ENCODE measurements at regions not wholly inside any gene's neighbourhood (a gene's known extent, or its start where the extent isn't known, plus 50 kb on each side); places are given as distances from the start of the nearest gene placed in this dataset.
"Not testable (repeated sequence)": the region's sequence is repeated elsewhere in the genome, so short reads cannot be mapped to it uniquely, and the experiment has no call there.

DNA sequence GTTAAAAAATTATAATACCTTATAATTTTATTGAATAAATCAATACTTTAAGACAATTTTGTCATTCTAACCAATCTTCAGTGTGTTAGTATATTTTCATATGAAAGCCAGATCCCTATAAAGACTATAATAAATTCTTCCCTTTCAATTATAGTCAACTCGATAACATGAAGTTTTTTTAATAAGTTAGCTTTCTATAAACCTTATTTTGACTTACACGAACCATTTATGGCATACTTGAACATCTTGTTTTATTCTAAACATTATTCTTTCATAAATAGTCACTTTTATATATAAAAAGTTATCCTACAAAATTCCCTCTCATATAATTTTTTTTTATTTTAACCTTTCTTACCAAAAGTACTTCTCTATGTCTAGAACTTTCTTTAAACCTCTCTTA, 1002.3 kb downstream of the TMEM121 start:
- no peak for DNase-seq (ENCODE audit: low read depth in 2 of 2)

DNA sequence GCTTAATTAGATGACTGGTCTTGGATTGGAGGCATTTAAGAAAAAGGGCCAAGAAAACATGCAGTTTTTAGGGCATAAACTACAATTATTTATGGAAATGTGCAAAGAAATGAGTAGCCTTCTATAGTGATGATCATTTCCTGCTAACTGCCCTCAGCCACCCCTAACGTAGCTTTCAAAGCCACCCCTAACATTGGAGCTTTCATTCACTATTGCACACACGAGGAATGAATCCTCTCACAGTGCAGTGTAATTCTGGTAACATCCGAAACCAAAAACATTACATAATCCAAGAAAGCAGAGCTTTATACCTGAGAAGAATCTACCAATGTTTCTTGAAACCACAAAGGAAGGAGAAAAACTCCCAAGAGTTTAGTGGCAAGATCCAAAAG, 1003.6 kb downstream of the TMEM121 start:
- DNase-seq (ENCODE audit: low read depth in 2 of 2) = no peak

DNA sequence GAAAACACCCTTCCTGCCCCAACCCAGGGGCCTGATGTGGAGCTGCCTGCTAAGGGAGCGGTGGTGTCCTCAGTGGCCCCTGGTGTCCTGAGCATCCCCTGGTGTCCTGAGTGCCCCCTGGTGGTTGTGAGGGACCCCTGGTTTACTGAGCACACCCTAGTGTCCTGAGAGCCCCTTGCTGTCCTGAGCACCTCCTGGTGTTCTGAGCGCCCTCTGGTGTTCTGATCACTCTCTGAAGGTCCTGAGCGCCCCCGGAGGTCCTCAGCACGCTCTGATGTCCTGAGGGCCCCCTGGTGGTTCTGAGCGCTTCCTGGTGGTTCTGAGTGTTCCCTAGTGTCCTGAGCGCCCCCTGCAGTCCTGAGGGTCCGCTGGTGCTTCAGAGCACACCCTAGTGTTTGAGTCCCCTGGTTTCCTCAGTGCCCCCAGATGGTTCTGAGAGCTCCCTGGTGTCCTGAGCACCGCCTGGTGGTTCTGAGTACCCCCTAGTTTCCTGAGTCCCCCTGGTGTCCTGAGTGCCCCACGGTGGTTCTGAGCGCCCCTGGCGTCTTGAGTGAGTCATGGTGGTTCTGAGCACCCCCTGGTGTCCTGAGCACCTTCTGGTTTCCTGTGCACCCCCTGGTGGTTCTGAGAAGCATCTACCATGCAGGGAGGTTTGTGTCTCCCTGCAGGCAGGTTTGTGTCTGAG, 1004.2 kb downstream of the TMEM121 start:
- DNase-seq (ENCODE audit: low read depth in 2 of 2) = peak in 1 of 2 experiments; percentile 34

DNA sequence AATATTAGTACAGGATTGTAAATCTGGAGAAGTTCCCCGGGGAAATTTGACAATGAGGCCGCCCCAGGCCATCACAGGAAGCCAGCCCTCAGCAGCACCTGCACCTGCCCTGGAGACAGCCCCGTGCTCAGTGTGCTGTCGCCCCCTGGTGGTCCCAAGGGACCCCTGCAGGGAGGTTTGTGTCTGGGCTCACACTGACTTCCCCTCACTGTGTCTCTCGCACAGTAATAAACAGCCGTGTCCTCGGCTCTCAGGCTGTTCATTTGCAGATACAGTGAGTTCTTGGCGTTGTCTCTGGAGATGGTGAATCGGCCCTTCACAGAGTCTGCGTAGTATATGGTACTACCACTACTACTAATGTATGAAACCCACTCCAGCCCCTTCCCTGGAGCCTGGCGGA, 1011.2 kb downstream of the TMEM121 start:
- DNase-seq (ENCODE audit: low read depth in 2 of 2) = not testable (repeated sequence)

DNA sequence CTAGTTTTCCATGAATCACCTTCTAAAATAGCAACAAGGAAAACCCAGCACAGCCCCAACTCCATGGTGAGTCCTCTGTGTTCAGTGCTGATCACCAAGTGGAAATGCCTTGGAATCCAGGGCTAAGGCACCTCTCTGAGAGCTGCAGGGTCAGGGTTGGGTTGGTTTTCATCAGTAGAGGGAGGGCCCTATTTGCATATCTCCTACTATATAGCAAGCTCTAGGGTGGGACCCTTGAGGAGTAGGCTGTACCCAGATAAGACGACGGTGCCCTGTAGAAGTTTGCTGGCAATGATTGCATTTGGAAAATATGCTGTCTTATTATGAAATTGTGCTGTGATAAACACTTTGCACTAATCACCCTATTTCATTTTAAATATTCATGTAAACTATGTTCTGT, 1011.8 kb downstream of the TMEM121 start:
- no peak for DNase-seq (ENCODE audit: low read depth in 2 of 2)

DNA sequence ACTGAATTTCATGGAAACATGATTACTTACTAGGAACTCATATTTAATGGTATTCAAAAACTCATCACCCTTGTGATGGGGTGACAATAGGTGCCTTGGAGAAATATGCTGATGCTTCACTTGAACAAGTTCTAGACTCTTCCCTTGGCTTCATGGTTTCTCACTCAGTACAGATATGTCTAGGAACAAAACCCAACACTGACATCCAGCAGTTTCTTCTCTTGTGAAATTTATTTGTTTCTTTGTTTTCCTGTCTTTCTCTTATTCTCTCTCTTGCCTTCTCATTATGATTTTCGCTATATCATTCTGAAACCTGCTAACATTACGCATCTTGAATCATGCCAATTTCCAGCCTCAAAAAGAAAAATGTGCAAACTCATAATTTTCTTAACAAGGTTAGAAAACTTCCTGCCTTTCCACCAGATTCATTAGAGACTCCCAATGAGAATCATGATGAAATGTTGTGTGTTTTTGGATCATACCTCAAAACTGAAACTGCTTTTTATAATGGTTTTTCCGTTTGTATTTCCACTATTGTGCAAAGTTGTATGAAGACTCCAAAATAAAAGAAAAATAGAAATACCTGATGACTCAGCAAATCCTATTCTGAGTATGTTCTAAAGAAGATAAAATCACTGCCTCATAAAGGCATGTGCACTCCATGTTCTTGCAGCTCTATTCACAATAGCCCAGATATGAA, 1021.5 kb downstream of the TMEM121 start:
- no peak for DNase-seq (ENCODE audit: low read depth in 2 of 2)

DNA sequence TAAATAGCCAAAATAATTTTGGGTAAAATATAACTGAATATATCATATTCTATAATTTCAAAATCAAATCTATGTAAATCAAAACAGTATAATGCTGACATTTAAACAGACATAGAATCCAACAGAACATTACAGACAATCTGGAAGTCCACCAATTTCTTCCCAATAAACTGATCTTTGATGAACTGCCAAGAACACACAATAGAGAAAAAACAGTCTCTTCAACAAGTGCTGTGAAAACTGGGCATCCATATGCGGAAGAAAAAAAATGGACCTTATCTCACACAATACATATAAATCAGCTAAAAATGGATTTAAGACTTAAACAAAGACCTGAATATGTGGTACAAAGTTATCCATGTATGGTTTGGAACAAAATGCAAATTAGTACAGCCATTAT, 1022.7 kb downstream of the TMEM121 start:
- no peak for DNase-seq (ENCODE audit: low read depth in 2 of 2)

DNA sequence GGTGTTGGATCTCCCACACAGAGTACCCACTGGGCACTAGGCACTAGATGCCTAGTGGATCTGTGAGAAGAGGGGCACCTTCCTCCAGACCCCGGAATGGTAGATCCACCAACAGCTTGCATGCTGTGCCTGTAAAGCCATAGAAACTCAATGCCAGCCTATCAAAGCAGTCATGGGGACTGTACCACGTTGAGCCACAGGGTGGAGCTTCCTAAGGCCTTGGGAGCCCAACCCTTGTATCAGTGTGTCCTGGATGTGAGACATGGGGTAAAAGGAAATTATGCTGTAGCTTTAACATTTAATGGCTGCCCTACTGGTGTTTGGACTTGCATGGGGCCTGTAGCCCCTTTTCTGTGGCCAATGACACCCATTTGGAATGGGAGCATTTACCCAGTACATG, 1024.9 kb downstream of the TMEM121 start:
- DNase-seq (ENCODE audit: low read depth in 2 of 2) = no peak

DNA sequence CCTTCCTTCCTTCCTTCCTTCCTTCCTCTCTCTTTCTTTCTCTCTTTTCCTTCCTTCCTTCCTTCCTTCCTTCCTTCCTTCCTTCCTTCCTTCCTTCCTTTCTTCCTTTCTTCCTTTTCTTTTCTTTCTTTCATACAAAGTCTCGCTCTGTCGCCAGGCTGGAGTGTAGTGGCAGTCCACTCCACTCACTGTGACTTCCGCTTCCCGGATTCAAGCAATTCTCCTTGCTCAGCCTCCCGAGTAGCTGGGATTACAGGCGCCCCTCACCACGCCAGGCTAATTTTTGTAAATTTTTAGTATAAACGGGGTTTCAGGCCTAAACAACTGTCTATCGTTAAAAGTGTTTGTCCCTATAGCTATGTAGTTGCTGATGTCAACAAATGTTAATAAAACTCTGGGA, 1029.8 kb downstream of the TMEM121 start:
- not testable (repeated sequence) for DNase-seq (ENCODE audit: low read depth in 2 of 2)

DNA sequence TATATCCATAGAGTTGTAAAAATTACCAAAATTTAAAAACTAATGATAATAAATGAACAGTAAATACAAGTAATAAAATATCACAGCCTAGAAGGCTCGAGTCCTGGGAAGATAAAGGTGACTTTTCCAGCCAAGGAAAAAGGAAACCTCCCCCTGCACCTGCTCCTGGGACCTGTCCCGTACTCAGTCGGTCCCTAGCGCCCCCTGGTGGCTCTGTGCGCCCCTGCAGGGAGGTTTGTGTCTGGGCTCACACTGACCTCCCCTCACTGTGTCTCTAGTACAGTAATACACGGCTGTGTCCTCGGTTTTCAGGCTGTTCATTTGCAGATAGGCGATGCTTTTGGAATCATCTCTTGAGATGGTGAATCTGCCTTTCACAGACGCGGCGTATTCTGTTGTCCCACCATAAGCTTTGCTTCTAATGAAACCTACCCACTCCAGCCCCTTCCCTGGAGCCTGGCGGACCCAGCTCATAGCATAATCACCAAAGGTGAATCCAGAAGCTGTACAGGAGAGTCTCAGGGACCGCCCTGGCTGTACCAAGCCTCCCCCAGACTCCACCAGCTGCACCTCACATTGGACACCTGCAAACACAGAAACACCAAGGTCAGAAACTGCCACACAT, 1030.4 kb downstream of the TMEM121 start:
- peak; percentile 57 to 80 for DNase-seq (ENCODE audit: low read depth in 2 of 2)

DNA sequence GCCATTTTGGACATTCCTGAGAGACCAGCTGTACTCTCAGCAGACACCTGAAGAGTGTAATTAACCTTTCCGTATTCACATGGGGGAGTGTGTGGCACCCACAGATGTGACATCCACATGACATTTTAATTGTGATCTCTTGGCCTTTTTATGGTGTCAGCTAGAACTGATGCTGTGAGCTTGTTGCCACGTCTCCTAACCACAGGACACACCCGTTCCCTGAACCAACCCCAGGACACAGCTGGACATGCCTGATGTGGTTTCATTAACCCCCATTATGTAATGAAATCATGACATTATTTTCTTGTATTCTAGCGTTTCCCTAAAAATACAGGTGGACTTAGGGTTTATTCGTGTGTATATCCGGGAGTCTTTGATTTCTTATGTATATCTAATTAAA, 1036.1 kb downstream of the TMEM121 start:
- DNase-seq (ENCODE audit: low read depth in 2 of 2) = no peak

DNA sequence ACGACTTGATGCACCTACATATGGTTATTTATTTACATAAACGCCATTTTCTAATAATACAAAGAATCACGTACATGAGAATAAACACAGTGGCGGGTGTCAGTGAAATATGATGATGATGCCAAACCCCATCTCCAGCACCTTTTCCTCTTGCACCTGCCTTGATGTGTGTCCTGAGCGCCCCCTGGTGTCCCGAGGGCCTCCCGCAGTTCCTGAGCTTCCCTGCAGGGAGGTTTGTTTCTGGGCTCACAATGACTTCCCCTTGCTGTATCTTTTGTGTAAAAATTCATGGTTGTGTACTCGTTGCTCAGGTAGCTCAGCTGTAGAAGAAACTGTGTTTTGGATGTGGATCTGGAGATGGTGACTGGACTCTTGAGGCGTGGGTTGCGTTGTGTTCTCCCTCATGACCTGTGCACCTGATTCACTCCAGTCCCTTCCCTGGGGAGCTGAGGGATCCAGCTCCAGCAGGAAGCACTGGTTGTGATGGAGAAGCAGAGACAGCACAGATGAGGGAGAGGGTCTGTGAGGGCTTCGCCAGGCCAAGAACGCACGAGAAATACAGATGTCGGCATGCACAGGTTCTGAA, 1037.8 kb downstream of the TMEM121 start:
- peak; percentile 19 to 60 for DNase-seq (ENCODE audit: low read depth in 2 of 2)

DNA sequence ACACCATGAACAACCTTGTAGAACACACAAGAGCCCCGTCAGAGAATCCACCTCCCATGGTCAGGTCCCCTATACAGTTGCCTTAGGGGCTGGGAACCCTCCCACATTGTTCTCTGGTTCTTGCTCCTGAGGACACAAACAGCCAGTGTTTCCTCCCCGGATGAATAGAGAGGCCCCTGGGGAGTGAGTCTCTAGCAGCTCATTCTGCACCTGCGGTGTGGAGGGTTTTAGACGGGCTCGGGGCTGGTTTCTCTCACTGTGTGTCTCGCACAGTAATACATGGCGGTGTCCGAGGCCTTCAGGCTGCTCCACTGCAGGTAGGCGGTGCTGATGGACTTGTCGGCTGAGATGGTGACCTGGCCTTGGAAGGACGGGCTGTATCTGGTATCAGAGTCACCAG, 1052.1 kb downstream of the TMEM121 start:
- no peak for DNase-seq (ENCODE audit: low read depth in 2 of 2)

DNA sequence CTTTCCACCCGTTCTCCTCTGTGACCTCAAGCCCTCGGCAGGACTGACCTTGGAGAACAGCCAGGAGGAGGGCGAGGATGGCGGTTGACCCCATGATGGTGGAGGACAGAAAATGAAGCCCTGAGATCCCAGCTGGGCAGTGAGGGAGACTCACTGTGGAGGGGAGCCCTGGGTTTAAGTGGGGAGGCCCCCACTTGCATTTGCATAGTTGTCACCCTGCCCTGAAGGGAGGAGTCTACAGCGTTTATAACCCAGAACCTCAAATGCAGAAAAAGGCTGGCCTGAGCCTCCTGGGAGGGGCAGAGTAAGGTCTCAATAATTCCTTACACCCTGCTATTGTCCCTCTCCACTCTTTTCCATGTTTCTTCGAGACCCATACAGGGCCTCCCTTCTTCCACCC, 1052.7 kb downstream of the TMEM121 start:
- DNase-seq (ENCODE audit: low read depth in 2 of 2) = no peak

DNA sequence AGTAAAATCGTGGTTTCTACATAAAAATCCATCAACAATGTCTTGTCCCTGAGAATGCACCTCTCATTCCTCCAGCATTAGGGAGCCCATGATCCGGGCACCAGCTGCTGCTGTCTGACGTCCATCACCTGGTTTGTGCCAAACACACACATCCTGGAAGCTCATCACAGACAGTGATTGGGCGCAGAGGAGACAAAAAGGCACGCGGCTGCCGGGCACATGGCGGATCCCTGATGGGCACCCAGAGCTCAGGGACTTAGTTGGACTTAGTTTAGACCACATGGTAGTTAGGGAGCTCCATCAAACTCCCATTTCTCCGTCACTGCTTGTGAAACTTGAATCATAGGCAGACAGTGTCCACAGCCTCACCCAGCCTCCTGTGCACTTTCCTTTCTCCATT, 1059.3 kb downstream of the TMEM121 start:
- no peak for DNase-seq (ENCODE audit: low read depth in 2 of 2)

DNA sequence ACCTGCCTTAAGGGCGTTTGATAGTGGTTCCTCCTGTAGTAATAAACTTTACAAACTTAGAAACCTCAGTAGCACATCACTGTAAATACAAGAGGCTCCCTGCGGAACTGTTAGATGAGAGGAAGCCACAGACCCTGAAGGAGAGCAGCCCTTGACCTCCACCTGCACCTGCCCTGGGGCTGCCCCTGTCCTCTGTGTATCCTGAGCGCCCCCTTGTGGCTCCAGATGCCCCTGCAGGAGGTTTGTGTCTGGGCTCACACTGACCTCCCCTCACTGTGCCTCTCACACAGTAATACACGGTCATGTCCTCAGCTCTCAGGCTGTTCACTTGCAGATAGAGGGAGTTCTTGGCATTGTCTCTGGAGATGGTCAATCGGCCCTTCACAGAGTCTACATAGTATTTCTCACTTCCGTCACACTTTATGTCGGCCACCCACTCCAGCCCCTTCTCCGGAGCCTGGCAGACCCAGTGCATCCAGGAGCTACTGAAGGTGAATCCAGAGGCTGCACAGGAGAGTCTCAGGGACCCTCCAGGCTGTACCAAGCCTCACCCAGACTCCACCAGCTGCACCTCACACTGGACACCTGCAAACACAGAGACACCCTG, 1059.8 kb downstream of the TMEM121 start:
- peak; percentile 19 to 67 for DNase-seq (ENCODE audit: low read depth in 2 of 2)

DNA sequence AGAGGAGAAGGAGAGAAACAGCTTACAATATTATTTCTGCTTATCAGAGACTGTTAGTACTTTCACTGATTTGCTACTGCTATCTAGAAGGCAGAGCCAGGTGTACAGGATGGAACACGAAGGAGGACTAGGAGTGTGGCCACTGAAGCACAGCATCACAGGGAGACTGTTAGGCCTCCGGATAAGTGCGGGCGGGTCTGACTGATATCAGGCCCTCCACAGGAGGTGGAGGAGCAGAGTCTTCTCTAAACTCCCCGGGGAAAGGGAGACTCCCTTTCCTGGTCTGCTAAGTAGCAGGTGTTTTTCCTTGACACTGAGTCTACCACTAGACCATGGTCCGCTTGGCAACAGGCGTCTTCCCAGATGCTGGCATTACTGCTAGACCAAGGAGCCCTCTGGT, 1065.2 kb downstream of the TMEM121 start:
- not testable (repeated sequence) for DNase-seq (ENCODE audit: low read depth in 2 of 2)

DNA sequence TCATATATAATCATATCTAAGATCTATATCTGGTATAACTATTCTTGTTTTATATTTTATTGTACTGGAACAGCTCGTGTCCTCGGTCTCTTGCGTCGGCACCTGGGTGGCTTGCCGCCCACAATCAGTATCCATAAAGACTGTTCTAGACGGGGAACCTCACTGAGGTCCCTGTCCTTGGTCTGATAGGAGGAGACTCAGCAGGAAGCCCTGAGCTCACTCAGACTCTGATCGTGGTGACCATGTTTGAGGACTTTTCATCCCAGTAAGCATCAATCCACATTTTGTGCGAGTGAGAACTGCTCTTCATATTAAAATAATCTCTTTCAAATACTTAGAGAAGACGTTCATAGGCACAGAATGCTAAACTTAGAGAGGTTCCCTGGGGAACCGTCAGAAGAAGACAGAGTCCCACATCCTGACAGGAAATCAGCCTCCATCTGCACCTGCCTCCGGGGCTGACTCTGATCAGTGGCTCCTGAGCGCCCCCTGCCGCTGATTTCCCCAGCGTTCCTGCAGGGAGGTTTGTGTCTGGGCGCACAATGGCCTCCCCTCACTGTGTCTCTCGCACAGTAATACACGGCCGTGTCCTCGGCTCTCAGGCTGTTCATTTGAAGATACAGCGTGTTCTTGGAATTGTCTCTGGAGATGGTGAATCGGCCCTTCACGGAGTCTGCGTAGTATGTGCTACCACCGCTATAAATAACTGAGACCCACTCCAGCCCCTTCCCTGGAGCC, 1065.9 kb downstream of the TMEM121 start:
- DNase-seq (ENCODE audit: low read depth in 2 of 2) = peak; percentile 69 to 90

DNA sequence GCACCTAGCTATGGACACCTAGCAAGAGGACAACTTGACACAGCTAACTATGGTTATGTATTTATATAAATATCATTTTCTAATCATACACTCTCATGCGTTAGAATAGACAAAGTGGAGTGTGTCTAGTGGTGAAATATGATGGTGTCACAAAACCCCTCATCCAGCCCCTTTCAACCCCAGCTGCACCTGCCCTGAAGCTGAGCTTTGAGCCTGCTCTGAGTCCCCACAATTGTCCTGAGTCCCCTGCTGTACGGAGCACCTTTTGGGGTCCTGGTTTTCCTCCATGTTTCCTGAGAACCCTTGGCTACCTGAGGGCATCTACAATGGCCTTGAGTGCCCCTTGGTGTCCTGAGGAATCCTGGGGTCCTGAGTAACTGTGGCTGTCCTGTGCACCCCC, 1072.8 kb downstream of the TMEM121 start:
- no peak for DNase-seq (ENCODE audit: low read depth in 2 of 2)

DNA sequence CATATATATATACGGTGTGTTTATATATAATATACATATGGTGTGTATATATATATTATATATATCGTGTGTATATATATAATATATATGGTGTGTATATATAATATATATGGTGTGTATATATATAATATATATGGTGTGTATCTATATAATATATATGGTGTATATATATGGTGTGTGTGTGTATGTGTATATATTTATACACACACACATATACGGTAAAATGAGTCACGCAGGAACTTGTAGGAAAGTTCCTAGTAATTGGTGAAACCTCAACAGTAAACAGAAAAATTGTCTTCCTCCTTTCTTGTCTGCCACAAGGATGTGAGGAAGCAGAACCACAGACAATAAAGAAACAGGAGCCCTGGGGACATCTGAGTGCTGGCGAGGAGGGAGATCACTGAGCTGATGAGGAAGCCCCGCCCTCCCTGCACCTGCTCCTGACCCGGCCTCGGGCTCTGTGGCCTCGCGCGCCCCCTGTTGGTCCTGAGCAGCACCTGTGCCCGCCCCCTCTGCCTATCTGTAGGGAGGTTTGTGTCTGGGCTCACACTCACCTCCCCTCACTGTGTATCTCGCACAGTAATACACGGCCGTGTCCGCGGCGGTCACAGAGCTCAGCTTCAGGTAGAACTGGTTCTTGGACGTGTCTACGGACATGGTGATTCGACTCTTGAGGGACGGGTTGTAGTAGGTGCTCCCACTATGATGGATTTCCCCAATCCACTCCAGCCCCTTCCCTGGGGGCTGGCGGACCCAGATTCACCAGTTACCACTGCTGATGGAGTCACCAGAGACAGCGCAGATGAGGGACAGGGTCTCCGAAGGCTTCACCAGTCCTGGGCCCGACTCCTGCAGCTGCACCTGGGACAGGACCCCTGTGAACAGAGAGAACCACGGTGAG, 1079.4 kb downstream of the TMEM121 start:
- peak; percentile 69 to 85 for DNase-seq (ENCODE audit: low read depth in 2 of 2)

DNA sequence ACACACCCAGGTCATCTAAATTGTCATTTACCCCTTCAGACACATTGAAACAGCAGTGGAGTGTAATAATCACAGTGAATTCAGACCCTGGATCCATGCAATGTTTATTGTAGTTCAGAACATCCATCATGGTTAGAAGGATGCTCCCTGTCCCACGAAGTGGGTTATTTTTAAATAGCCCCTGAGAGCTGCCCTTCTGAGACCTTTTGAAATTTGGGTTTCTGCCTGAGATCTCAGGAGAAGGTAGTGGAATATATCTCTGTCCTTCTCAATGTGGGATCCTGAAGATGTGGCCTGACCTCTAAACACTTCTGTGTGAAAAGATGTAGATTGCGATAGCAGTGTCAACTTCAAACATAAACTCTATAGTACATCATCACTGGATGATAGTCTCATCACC, 1080.6 kb downstream of the TMEM121 start:
- no peak for DNase-seq (ENCODE audit: low read depth in 2 of 2)

Data from stimulated activated CD4-positive, alpha-beta T cell treated with anti-CD3 and anti-CD28 coated beads, Interleukin-12 subunit alpha, Interleukin-12 subunit beta, amount 100 ng/mL, for 24 hours (primary cell).